K562 (cell line): ENCODE measurements at regions not wholly inside any gene's neighbourhood (a gene's known extent, or its start where the extent isn't known, plus 50 kb on each side); places are given as distances from the start of the nearest gene placed in this dataset.

ENCODE experiments used
- ATAC-seq: fragments of 200-7000 bp; cut with Tn5 transposase; 3 replicates; pipeline ENCODE4 v1.9.1; 2020; ENCODE audit warnings: moderate library complexity
- BruUV-seq: library from RNA; stranded (reverse); fragments of 400-500 nt; replicated peaks from 2 replicates; lab custom pipeline; 2021; lab: Mats Ljungman, UMichigan
- CTCF ChIA-PET: fragments of 300-600 bp; formaldehyde crosslinking; extraction: SDS; loops from one replicate; lab custom pipeline; 2021; ENCODE audit warnings: low intra/inter-chr PET ratio; lab: Yijun Ruan, JAX
- POLR2A ChIA-PET: fragments of 300-600, 350-650 bp; sonication (Branson Sonifier 250); formaldehyde crosslinking; extraction: SDS; loops from one replicate; lab custom pipeline; 2021; ENCODE audit warnings: antibody characterized with exemption, inconsistent platforms; lab: Yijun Ruan, JAX
- DNase-seq, 4 experiments: peaks; one replicate each; pipeline versions ENCODE4 v3.0.0 to v3.0.0-alpha.2; 2011 to 2018; ENCODE audit warnings: low spot score in 3 of 4, mixed read lengths in 3 of 4; ENCODE audit errors: extremely low read depth in 1 of 4
- FAIRE-seq: peaks from 2 replicates; lab custom pipeline; 2011; peaks lifted over from hg19 to GRCh38; lab: Jason Lieb, UNC
- H2AFZ ChIP-seq: 2 replicates; pipeline ENCODE4 v1.6.0; 2011; ENCODE audit warnings: low read depth, low read length, control low read depth, inconsistent platforms
- H3K27ac ChIP-seq: fragments of 200-600 bp; 3 replicates; pipeline ENCODE4 v1.8.0; 2011; ENCODE audit warnings: low read depth, mild to moderate bottlenecking, control low read depth, inconsistent platforms, low read length, moderate library complexity, mixed read lengths; ENCODE audit errors: extremely low read depth
- H3K27me3 ChIP-seq, 2 experiments: fragments of 300-600 bp in 1 of 2; 2 replicates in 1 of 2; 3 replicates in 1 of 2; pipeline versions ENCODE4 v1.6.0 to v1.8.0; 2011; ENCODE audit warnings: inconsistent platforms in 2 of 2, low read length in 2 of 2, mild to moderate bottlenecking in 1 of 2, mixed read lengths in 1 of 2, moderate library complexity in 1 of 2; ENCODE audit not compliant: control insufficient read depth in 2 of 2, insufficient read depth in 2 of 2
- H3K36me3 ChIP-seq: fragments of 300-600 bp; 3 replicates; pipeline ENCODE4 v1.8.0; 2011; ENCODE audit warnings: mild to moderate bottlenecking, low read length, inconsistent platforms; ENCODE audit not compliant: control insufficient read depth, insufficient read depth
- H3K4me1 ChIP-seq, 2 experiments: fragments of 200-600 bp in 1 of 2; replicated peaks in 1 of 2; 2 replicates in 1 of 2; 3 replicates in 1 of 2; pipeline versions ENCODE4 v1.5.1 to v1.8.0; 2011; ENCODE audit warnings: inconsistent platforms in 2 of 2, low read length in 2 of 2, mild to moderate bottlenecking in 1 of 2, mixed read lengths in 1 of 2, moderate library complexity in 1 of 2; ENCODE audit not compliant: control insufficient read depth in 2 of 2, insufficient read depth in 2 of 2
- H3K4me2 ChIP-seq: 2 replicates; pipeline ENCODE4 v1.6.1; 2011; ENCODE audit warnings: low read length, control low read depth, inconsistent platforms, mixed read lengths; ENCODE audit not compliant: insufficient read depth
- H3K4me3 ChIP-seq: fragments of 200-600 bp; sonication (generic), shearing (Covaris generic); 2 replicates; pipeline ENCODE4 v1.5.1; 2016; ENCODE audit warnings: control low read depth, inconsistent platforms
- H3K79me2 ChIP-seq: fragments of 200-600 bp; 3 replicates; pipeline ENCODE4 v1.8.0; 2011; ENCODE audit warnings: low read length, inconsistent platforms; ENCODE audit not compliant: control insufficient read depth, insufficient read depth
- H3K9ac ChIP-seq, 2 experiments: 2 replicates each; pipeline versions ENCODE4 v1.6.0 to v1.6.1; 2011; ENCODE audit warnings: low read depth in 2 of 2, low read length in 2 of 2, control low read depth in 1 of 2, inconsistent platforms in 1 of 2, mild to moderate bottlenecking in 1 of 2, mixed read lengths in 1 of 2; ENCODE audit not compliant: insufficient read depth in 1 of 2
- H3K9me1 ChIP-seq: one replicate; pipeline ENCODE4 v1.6.0; 2011; ENCODE audit warnings: inconsistent platforms, mild to moderate bottlenecking, low read length, moderate library complexity; ENCODE audit not compliant: control insufficient read depth, insufficient read depth
- H3K9me3 ChIP-seq: replicated peaks from 2 replicates; pipeline ENCODE4 v1.5.1; 2011; ENCODE audit warnings: low read depth, low read length, inconsistent platforms; ENCODE audit not compliant: control insufficient read depth, insufficient read depth
- H4K20me1 ChIP-seq: replicated peaks from 2 replicates; pipeline ENCODE4 v1.6.1; 2011; ENCODE audit warnings: low read length, inconsistent platforms, mixed read lengths; ENCODE audit not compliant: control insufficient read depth, insufficient read depth
- WGBS: fragments of 100-300 bp; shearing (Covaris generic); methylation state at CpG from one replicate; pipeline ENCODE4 v1.1.6; 2016; ENCODE audit warnings: low coverage, mixed read lengths; ENCODE audit not compliant: insufficient coverage; ENCODE audit errors: missing lambda C conversion rate; 5-methylcytosine and 5-hydroxymethylcytosine counted together
- in situ Hi-C: fragments of 300-500 bp; cut with MboI; formaldehyde crosslinking; loops from 4 replicates; pipeline ENCODE4 v1.15.0; 2018; ENCODE audit warnings: inconsistent platforms, mixed read lengths
- intact Hi-C: fragments of 100-400 bp; cut with micrococcal nuclease; formaldehyde crosslinking; loops from 2 replicates; pipeline ENCODE4 v1.14.2; 2022
- TF ChIP-seq, protein P1 (sequence below): fragments of 450-650 bp; IDR thresholded peaks from 2 replicates; pipeline ENCODE4 v1.6.1; 2018; ENCODE audit not compliant: partially characterized antibody
- TF ChIP-seq, protein P2 (sequence below): fragments of 450-650 bp; IDR thresholded peaks from 2 replicates; pipeline ENCODE4 v1.6.1; 2016

- H3K36me3 ChIP-seq: no peaks in the 10 kb centered on the region
- no peaks in the 10 kb centered on the region for H3K79me2 ChIP-seq
- no peak overlapping the region for H3K9ac ChIP-seq
- POLR2A ChIA-PET: no interaction called here
- CTCF ChIA-PET: no interaction called here
- WGBS: 5% methylated on average over 6 of the region's 6 CpGs
- H3K9me3 ChIP-seq: no peaks in the 10 kb centered on the region
- in situ Hi-C loops: no loop called here
- H3K4me1 ChIP-seq: no peaks in the 10 kb centered on the region
- no peak for FAIRE-seq
- TF ChIP-seq, protein P1, sequence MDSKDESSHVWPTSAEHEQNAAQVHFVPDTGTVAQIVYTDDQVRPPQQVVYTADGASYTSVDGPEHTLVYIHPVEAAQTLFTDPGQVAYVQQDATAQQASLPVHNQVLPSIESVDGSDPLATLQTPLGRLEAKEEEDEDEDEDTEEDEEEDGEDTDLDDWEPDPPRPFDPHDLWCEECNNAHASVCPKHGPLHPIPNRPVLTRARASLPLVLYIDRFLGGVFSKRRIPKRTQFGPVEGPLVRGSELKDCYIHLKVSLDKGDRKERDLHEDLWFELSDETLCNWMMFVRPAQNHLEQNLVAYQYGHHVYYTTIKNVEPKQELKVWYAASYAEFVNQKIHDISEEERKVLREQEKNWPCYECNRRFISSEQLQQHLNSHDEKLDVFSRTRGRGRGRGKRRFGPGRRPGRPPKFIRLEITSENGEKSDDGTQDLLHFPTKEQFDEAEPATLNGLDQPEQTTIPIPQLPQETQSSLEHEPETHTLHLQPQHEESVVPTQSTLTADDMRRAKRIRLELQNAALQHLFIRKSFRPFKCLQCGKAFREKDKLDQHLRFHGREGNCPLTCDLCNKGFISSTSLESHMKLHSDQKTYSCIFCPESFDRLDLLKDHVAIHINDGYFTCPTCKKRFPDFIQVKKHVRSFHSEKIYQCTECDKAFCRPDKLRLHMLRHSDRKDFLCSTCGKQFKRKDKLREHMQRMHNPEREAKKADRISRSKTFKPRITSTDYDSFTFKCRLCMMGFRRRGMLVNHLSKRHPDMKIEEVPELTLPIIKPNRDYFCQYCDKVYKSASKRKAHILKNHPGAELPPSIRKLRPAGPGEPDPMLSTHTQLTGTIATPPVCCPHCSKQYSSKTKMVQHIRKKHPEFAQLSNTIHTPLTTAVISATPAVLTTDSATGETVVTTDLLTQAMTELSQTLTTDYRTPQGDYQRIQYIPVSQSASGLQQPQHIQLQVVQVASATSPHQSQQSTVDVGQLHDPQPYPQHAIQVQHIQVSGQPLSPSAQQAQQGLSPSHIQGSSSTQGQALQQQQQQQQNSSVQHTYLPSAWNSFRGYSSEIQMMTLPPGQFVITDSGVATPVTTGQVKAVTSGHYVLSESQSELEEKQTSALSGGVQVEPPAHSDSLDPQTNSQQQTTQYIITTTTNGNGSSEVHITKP: peak; percentile 50
- TF ChIP-seq, protein P2, sequence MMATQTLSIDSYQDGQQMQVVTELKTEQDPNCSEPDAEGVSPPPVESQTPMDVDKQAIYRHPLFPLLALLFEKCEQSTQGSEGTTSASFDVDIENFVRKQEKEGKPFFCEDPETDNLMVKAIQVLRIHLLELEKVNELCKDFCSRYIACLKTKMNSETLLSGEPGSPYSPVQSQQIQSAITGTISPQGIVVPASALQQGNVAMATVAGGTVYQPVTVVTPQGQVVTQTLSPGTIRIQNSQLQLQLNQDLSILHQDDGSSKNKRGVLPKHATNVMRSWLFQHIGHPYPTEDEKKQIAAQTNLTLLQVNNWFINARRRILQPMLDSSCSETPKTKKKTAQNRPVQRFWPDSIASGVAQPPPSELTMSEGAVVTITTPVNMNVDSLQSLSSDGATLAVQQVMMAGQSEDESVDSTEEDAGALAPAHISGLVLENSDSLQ: no peak
- H3K4me3 ChIP-seq: no peak overlapping the region
- peaks cover 7 to 12% of the 10 kb centered on the region in 2 experiments; a peak in 3 of 5 replicates for H3K27me3 ChIP-seq
- intact Hi-C loops: no loop called here
- no peaks in the 10 kb centered on the region for H3K9me1 ChIP-seq
- no peak for DNase-seq
- no peak overlapping the region for H3K27ac ChIP-seq
- BruUV-seq: no TSS peak
- H2AFZ ChIP-seq: no peak overlapping the region
- H3K4me2 ChIP-seq: no peak overlapping the region
- H4K20me1 ChIP-seq: no peaks in the 10 kb centered on the region
- ATAC-seq: no peak
Observed at GRCh38 chr9:93378276-93378675, 73.2 kb upstream of the FAM120A start.
